ENCODE measurements at regions not wholly inside any gene's neighbourhood (a gene's known extent, or its start where the extent isn't known, plus 50 kb on each side); places are given as distances from the start of the nearest gene placed in this dataset.

GRCh38 chr14:27098451-27098850, 500.6 kb upstream of the NOVA1 start:
- POLR2A ChIA-PET = no interaction called here
- TF ChIP-seq FOXM1 (IDR thresholded peaks at IDR 0.05; ENCODE audit: borderline replicate concordance) (no peak), FOXA1 (IDR thresholded peaks at IDR 0.05) (no peak), L3MBTL2 (conservative IDR thresholded peaks at IDR 0.05) (no peak), BHLHE40 (IDR thresholded peaks at IDR 0.05; ENCODE audit: borderline replicate concordance) (no peak), ZNF384 (IDR thresholded peaks at IDR 0.05) (no peak), PKNOX1 (IDR thresholded peaks at IDR 0.05) (no peak), NFRKB (IDR thresholded peaks at IDR 0.05) (no peak), TARDBP (IDR thresholded peaks at IDR 0.05) (no peak), HDGF (IDR thresholded peaks at IDR 0.05; ENCODE audit: borderline replicate concordance) (no peak), SP1 (IDR thresholded peaks at IDR 0.05) (no peak), CTBP1 (IDR thresholded peaks at IDR 0.05; ENCODE audit: borderline replicate concordance) (no peak), SUZ12 (IDR thresholded peaks at IDR 0.05) (no peak), ARNT (IDR thresholded peaks at IDR 0.05) (no peak), ELF4 (IDR thresholded peaks at IDR 0.05) (no peak)
- CTCF ChIA-PET = no interaction called here
- DNase-seq (ENCODE audit: extremely low spot score) = no peak

GRCh38 chr14:27114180-27114579, 516.3 kb upstream of the NOVA1 start:
- no peak for DNase-seq (ENCODE audit: extremely low spot score)
- CTCF ChIA-PET = no interaction called here
- POLR2A ChIA-PET = no interaction called here
- no peak for TF ChIP-seq CTBP1 (IDR thresholded peaks at IDR 0.05; ENCODE audit: borderline replicate concordance)
- no peak for TF ChIP-seq FOXA1 (IDR thresholded peaks at IDR 0.05)
- no peak for TF ChIP-seq ELF4 (IDR thresholded peaks at IDR 0.05)
- TF ChIP-seq HDGF (IDR thresholded peaks at IDR 0.05; ENCODE audit: borderline replicate concordance) = no peak
- no peak for TF ChIP-seq LEF1 (IDR thresholded peaks at IDR 0.05; ENCODE audit: borderline replicate concordance)
- no peak for TF ChIP-seq BHLHE40 (IDR thresholded peaks at IDR 0.05; ENCODE audit: borderline replicate concordance)
- TF ChIP-seq TARDBP (IDR thresholded peaks at IDR 0.05) = no peak
- TF ChIP-seq ARNT (IDR thresholded peaks at IDR 0.05) = no peak
- TF ChIP-seq ZNF384 (IDR thresholded peaks at IDR 0.05) = no peak
- no peak for TF ChIP-seq FOXM1 (IDR thresholded peaks at IDR 0.05; ENCODE audit: borderline replicate concordance)
- TF ChIP-seq SP1 (IDR thresholded peaks at IDR 0.05) = no peak
- no peak for TF ChIP-seq NFRKB (IDR thresholded peaks at IDR 0.05)
- no peak for TF ChIP-seq L3MBTL2 (conservative IDR thresholded peaks at IDR 0.05)

- TF ChIP-seq L3MBTL2 (conservative IDR thresholded peaks at IDR 0.05) (no peak), FOXK2 (IDR thresholded peaks at IDR 0.05) (no peak), PKNOX1 (IDR thresholded peaks at IDR 0.05) (no peak)
- ChIA-PET CTCF (no interaction called here), POLR2A (no interaction called here)
- no peak for DNase-seq (ENCODE audit: extremely low spot score)
Observed at GRCh38 chr14:27123162-27123561, 525.3 kb upstream of the NOVA1 start.

- ChIA-PET CTCF (no interaction called here), POLR2A (no interaction called here)
- no peak for DNase-seq (ENCODE audit: extremely low spot score)
- TF ChIP-seq CTBP1 (IDR thresholded peaks at IDR 0.05; ENCODE audit: borderline replicate concordance) (no peak), FOXM1 (IDR thresholded peaks at IDR 0.05; ENCODE audit: borderline replicate concordance) (no peak), L3MBTL2 (conservative IDR thresholded peaks at IDR 0.05) (no peak), BHLHE40 (IDR thresholded peaks at IDR 0.05; ENCODE audit: borderline replicate concordance) (no peak), LEF1 (IDR thresholded peaks at IDR 0.05; ENCODE audit: borderline replicate concordance) (no peak), FOXA1 (IDR thresholded peaks at IDR 0.05) (no peak), TARDBP (IDR thresholded peaks at IDR 0.05) (no peak), NFRKB (IDR thresholded peaks at IDR 0.05) (no peak), ARNT (IDR thresholded peaks at IDR 0.05) (no peak), FOXK2 (IDR thresholded peaks at IDR 0.05) (no peak), SUZ12 (IDR thresholded peaks at IDR 0.05) (no peak), ELF4 (IDR thresholded peaks at IDR 0.05) (no peak), SP1 (IDR thresholded peaks at IDR 0.05) (no peak), HDGF (IDR thresholded peaks at IDR 0.05; ENCODE audit: borderline replicate concordance) (no peak), ZNF384 (IDR thresholded peaks at IDR 0.05) (no peak), PKNOX1 (IDR thresholded peaks at IDR 0.05) (no peak)
Observed at GRCh38 chr14:27127838-27128237, 530.0 kb upstream of the NOVA1 start.

- ChIA-PET CTCF (no interaction called here), POLR2A (no interaction called here)
- DNase-seq (ENCODE audit: extremely low spot score) = no peak
- TF ChIP-seq L3MBTL2 (conservative IDR thresholded peaks at IDR 0.05) (no peak), PKNOX1 (IDR thresholded peaks at IDR 0.05) (no peak), BHLHE40 (IDR thresholded peaks at IDR 0.05; ENCODE audit: borderline replicate concordance) (no peak), SUZ12 (IDR thresholded peaks at IDR 0.05) (no peak), FOXK2 (IDR thresholded peaks at IDR 0.05) (no peak), FOXM1 (IDR thresholded peaks at IDR 0.05; ENCODE audit: borderline replicate concordance) (no peak), CTBP1 (IDR thresholded peaks at IDR 0.05; ENCODE audit: borderline replicate concordance) (no peak), HDGF (IDR thresholded peaks at IDR 0.05; ENCODE audit: borderline replicate concordance) (no peak), TARDBP (IDR thresholded peaks at IDR 0.05) (no peak), SP1 (IDR thresholded peaks at IDR 0.05) (no peak), LEF1 (IDR thresholded peaks at IDR 0.05; ENCODE audit: borderline replicate concordance) (no peak), ELF4 (IDR thresholded peaks at IDR 0.05) (no peak)
Observed at GRCh38 chr14:27134200-27134599, 536.4 kb upstream of the NOVA1 start.

- no peak for TF ChIP-seq SUZ12 (IDR thresholded peaks at IDR 0.05)
- TF ChIP-seq ZNF384 (IDR thresholded peaks at IDR 0.05) = no peak
- no peak for TF ChIP-seq CTBP1 (IDR thresholded peaks at IDR 0.05; ENCODE audit: borderline replicate concordance)
- no peak for TF ChIP-seq TARDBP (IDR thresholded peaks at IDR 0.05)
- no peak for TF ChIP-seq BHLHE40 (IDR thresholded peaks at IDR 0.05; ENCODE audit: borderline replicate concordance)
- TF ChIP-seq SP1 (IDR thresholded peaks at IDR 0.05) = no peak
- no peak for TF ChIP-seq HDGF (IDR thresholded peaks at IDR 0.05; ENCODE audit: borderline replicate concordance)
- no peak for TF ChIP-seq FOXK2 (IDR thresholded peaks at IDR 0.05)
- no peak for TF ChIP-seq LEF1 (IDR thresholded peaks at IDR 0.05; ENCODE audit: borderline replicate concordance)
- TF ChIP-seq NFRKB (IDR thresholded peaks at IDR 0.05) = no peak
- no peak for TF ChIP-seq FOXM1 (IDR thresholded peaks at IDR 0.05; ENCODE audit: borderline replicate concordance)
- no peak for TF ChIP-seq L3MBTL2 (conservative IDR thresholded peaks at IDR 0.05)
- no peak for DNase-seq (ENCODE audit: extremely low spot score)
- CTCF ChIA-PET = no interaction called here
- POLR2A ChIA-PET = no interaction called here
Observed at GRCh38 chr14:27145170-27145569, 547.3 kb upstream of the NOVA1 start.

Measured in HEK293T (cell line).